ENCODE measurements at regions not wholly inside any gene's neighbourhood (a gene's known extent, or its start where the extent isn't known, plus 50 kb on each side); places are given as distances from the start of the nearest gene placed in this dataset.

- Histone ChIP-seq H3K4me3 (replicated peaks; ENCODE audit: low read depth, low read length) (no peak overlapping the region), H3K27me3 (replicated peaks; ENCODE audit: control insufficient read depth, insufficient read depth, low read length) (no peaks in the 10 kb centered on the region), H3K36me3 (ENCODE audit: control insufficient read depth, insufficient read depth, low read length) (no peaks in the 10 kb centered on the region)
- peak; percentile 47 for TF ChIP-seq CTCF (IDR thresholded peaks at IDR 0.05; ENCODE audit: insufficient read depth, low read length, poor library complexity, severe bottlenecking)
- DNase-seq (ENCODE audit: extremely low read depth, insufficient read length) = peak; percentile 1
Observed at GRCh38 chr13:33931397-33932311, 113.7 kb downstream of the RFC3 start.

- no peak for DNase-seq (ENCODE audit: extremely low read depth, insufficient read length)
- no peak overlapping the region for H3K4me3 ChIP-seq (replicated peaks; ENCODE audit: low read depth, low read length)
- H3K36me3 ChIP-seq (ENCODE audit: control insufficient read depth, insufficient read depth, low read length) = no peaks in the 10 kb centered on the region
- no peak for TF ChIP-seq CTCF (IDR thresholded peaks at IDR 0.05; ENCODE audit: insufficient read depth, low read length, poor library complexity, severe bottlenecking)
- H3K27me3 ChIP-seq (replicated peaks; ENCODE audit: control insufficient read depth, insufficient read depth, low read length) = no peaks in the 10 kb centered on the region
Observed at GRCh38 chr13:33932769-33933406, 114.9 kb downstream of the RFC3 start.

GRCh38 chr13:33933810-33934209 lies 115.9 kb downstream of the RFC3 start:
- TF ChIP-seq CTCF (IDR thresholded peaks at IDR 0.05; ENCODE audit: insufficient read depth, low read length, poor library complexity, severe bottlenecking) = no peak
- Histone ChIP-seq H3K27me3 (replicated peaks; ENCODE audit: control insufficient read depth, insufficient read depth, low read length) (no peaks in the 10 kb centered on the region), H3K36me3 (ENCODE audit: control insufficient read depth, insufficient read depth, low read length) (no peaks in the 10 kb centered on the region), H3K4me3 (replicated peaks; ENCODE audit: low read depth, low read length) (no peak overlapping the region)
- no peak for DNase-seq (ENCODE audit: extremely low read depth, insufficient read length)

- no peak for TF ChIP-seq CTCF (IDR thresholded peaks at IDR 0.05; ENCODE audit: insufficient read depth, low read length, poor library complexity, severe bottlenecking)
- H3K4me3 ChIP-seq (replicated peaks; ENCODE audit: low read depth, low read length) = no peak overlapping the region
- H3K27me3 ChIP-seq (replicated peaks; ENCODE audit: control insufficient read depth, insufficient read depth, low read length) = no peaks in the 10 kb centered on the region
- H3K36me3 ChIP-seq (ENCODE audit: control insufficient read depth, insufficient read depth, low read length) = no peaks in the 10 kb centered on the region
- no peak for DNase-seq (ENCODE audit: extremely low read depth, insufficient read length)
Observed at GRCh38 chr13:33934343-33934742, 116.4 kb downstream of the RFC3 start.

GRCh38 chr13:33934951-33935371 lies 117.0 kb downstream of the RFC3 start:
- H3K27me3 ChIP-seq (replicated peaks; ENCODE audit: control insufficient read depth, insufficient read depth, low read length) = no peaks in the 10 kb centered on the region
- no peaks in the 10 kb centered on the region for H3K36me3 ChIP-seq (ENCODE audit: control insufficient read depth, insufficient read depth, low read length)
- TF ChIP-seq CTCF (IDR thresholded peaks at IDR 0.05; ENCODE audit: insufficient read depth, low read length, poor library complexity, severe bottlenecking) = no peak
- H3K4me3 ChIP-seq (replicated peaks; ENCODE audit: low read depth, low read length) = no peak overlapping the region
- DNase-seq (ENCODE audit: extremely low read depth, insufficient read length) = no peak
